Thyroid gland (tissue), 4 donors: ENCODE measurements at regions not wholly inside any gene's neighbourhood (a gene's known extent, or its start where the extent isn't known, plus 50 kb on each side); places are given as distances from the start of the nearest gene placed in this dataset.

Experiments used
- CTCF ChIP-seq, 6 experiments: fragments of 200-600 bp in 3 of 6; fragments of 450-650 bp in 3 of 6; sonication (generic) in 3 of 6; IDR thresholded peaks; one replicate each; pipeline ENCODE4 v1.5.1; 2016 to 2019; ENCODE audit warnings: antibody characterized with exemption in 6 of 6, mild to moderate bottlenecking in 2 of 6, inconsistent platforms in 1 of 6, moderate library complexity in 1 of 6
- POLR2A ChIP-seq, 2 donors: fragments of 450-650 bp; IDR thresholded peaks; one replicate each; pipeline ENCODE4 v1.6.1; 2017; ENCODE audit warnings: antibody characterized with exemption in 2 of 2, mild to moderate bottlenecking in 2 of 2, moderate library complexity in 1 of 2

GRCh38 chr1:40921981-40922677 lies 57.4 kb upstream of the CTPS1 start:
- TF ChIP-seq CTCF (IDR thresholded peaks at IDR 0.05) (no peak), POLR2A (IDR thresholded peaks at IDR 0.05) (no peak)
